T-cell (primary cell): ENCODE measurements at regions not wholly inside any gene's neighbourhood (a gene's known extent, or its start where the extent isn't known, plus 50 kb on each side); places are given as distances from the start of the nearest gene placed in this dataset.

Source experiments
- ATAC-seq, 4 experiments: fragments of 200-7000 bp in 3 of 4; fragments of 150-1000 bp in 1 of 4; cut with Tn5 transposase; replicated peaks in 1 of 4; 1 replicate in 3 of 4; 2 replicates in 1 of 4; pipeline ENCODE4 v1.10.0; 2021; ENCODE audit warnings: moderate library complexity in 3 of 4, mild to moderate bottlenecking in 2 of 4, moderate number of reproducible peaks in 1 of 4
- CTCF ChIA-PET, 2 donors: fragments of 300-600 bp; sonication (Branson Sonifier 250); formaldehyde crosslinking; loops; one replicate each; lab custom pipeline; 2022; ENCODE audit warnings: antibody characterized with exemption in 2 of 2; lab: Charles Lee
- POLR2A ChIA-PET, 2 donors: fragments of 300-600 bp; sonication (Branson Sonifier 250); formaldehyde crosslinking; loops; one replicate each; lab custom pipeline; 2022; ENCODE audit warnings: antibody characterized with exemption in 2 of 2; lab: Charles Lee
- DNase-seq, 35 experiments: peaks; one replicate each; pipeline versions ENCODE4 v3.0.0 to v3.0.0-alpha.2; 2013 to 2023
- H3K27ac ChIP-seq: one replicate; pipeline ENCODE4 v1.5.1; 2013; ENCODE audit warnings: low read length
- H3K27me3 ChIP-seq, 2 experiments: replicated peaks in 1 of 2; 1 replicate in 1 of 2; 2 replicates in 1 of 2; pipeline versions ENCODE4 v1.6.1 to v1.7.0; 2013; ENCODE audit warnings: low read length in 1 of 2, mixed read lengths in 1 of 2; ENCODE audit not compliant: control insufficient read depth in 2 of 2, insufficient read depth in 2 of 2; ENCODE audit errors: extremely low read depth in 1 of 2
- H3K36me3 ChIP-seq, 2 donors: 1 replicate in 1 of 2; 2 replicates in 1 of 2; pipeline versions ENCODE4 v1.6.1 to v1.7.0; 2013; ENCODE audit warnings: low read length in 1 of 2; ENCODE audit not compliant: control insufficient read depth in 2 of 2, insufficient read depth in 1 of 2; ENCODE audit errors: extremely low read depth in 1 of 2
- H3K4me1 ChIP-seq, 2 experiments: 1 replicate in 1 of 2; 2 replicates in 1 of 2; pipeline versions ENCODE4 v1.6.1 to v1.7.0; 2013; ENCODE audit warnings: low read length in 2 of 2, mixed read lengths in 1 of 2; ENCODE audit not compliant: insufficient read depth in 2 of 2, control insufficient read depth in 1 of 2; ENCODE audit errors: extremely low read depth in 1 of 2
- H3K4me3 ChIP-seq, 2 donors: 1 replicate in 1 of 2; 2 replicates in 1 of 2; pipeline versions ENCODE4 v1.5.1 to v1.7.0; 2013; ENCODE audit warnings: mild to moderate bottlenecking in 2 of 2, low read length in 1 of 2, moderate library complexity in 1 of 2; ENCODE audit not compliant: control insufficient read depth in 1 of 2; ENCODE audit errors: extremely low read depth in 1 of 2
- H3K9me3 ChIP-seq: 2 replicates; pipeline ENCODE4 v1.7.0; 2013
- H3K27ac Mint-ChIP-seq, 2 donors: one replicate each; pipeline ENCODE4 v1.8.0; 2020 to 2021; ENCODE audit warnings: mild to moderate bottlenecking in 2 of 2, mixed read lengths in 2 of 2
- H3K27me3 Mint-ChIP-seq, 2 donors: one replicate each; pipeline ENCODE4 v1.8.0; 2021 to 2022; ENCODE audit warnings: mixed read lengths in 2 of 2
- H3K36me3 Mint-ChIP-seq: one replicate; pipeline ENCODE4 v1.8.0; 2021; ENCODE audit warnings: mixed read lengths
- H3K4me1 Mint-ChIP-seq, 3 donors: one replicate each; pipeline ENCODE4 v1.8.0; 2020 to 2022; ENCODE audit warnings: mixed read lengths in 3 of 3, mild to moderate bottlenecking in 1 of 3
- H3K4me3 Mint-ChIP-seq, 3 donors: one replicate each; pipeline ENCODE4 v1.8.0; 2020 to 2022; ENCODE audit warnings: mild to moderate bottlenecking in 3 of 3, mixed read lengths in 3 of 3, moderate library complexity in 3 of 3
- H3K9me3 Mint-ChIP-seq, 3 donors: one replicate each; pipeline ENCODE4 v1.8.0; 2020 to 2022; ENCODE audit warnings: mixed read lengths in 3 of 3
- WGBS: methylation state at CpG from one replicate; pipeline ENCODE4 v1.1.5; 2013; ENCODE audit warnings: missing lambda C conversion rate; ENCODE audit not compliant: insufficient coverage; 5-methylcytosine and 5-hydroxymethylcytosine counted together

DNA sequence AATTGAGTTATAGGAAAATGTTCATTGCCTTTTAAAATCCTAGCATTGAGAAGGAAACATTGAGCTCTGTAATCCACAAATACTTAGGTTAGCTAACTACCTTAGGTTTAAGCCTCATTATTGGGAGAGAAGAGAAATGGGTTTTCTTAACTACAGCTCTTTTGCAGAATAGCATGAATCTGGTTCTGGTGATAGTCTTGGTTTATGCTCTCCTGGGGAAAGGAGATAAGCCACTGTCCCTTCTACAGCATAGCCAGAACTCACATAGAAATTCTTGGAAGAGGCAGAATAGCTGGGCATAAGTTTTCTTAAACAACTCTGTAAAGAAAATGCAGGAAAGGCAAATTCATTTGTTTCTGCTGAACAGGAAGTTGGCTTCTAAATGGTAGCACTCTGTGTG, 378.6 kb upstream of the CHRM2 start:
- no peaks in the 10 kb centered on the region for H3K36me3 ChIP-seq
- H3K4me1 ChIP-seq, result no peaks in the 10 kb centered on the region
- ChIA-PET POLR2A (no interaction called here), CTCF (no interaction called here)
- Mint-ChIP-seq H3K27me3 (no peaks in the 10 kb centered on the region), H3K4me1 (no peaks in the 10 kb centered on the region), H3K4me3 (no peak overlapping the region), H3K36me3 (no peaks in the 10 kb centered on the region), H3K27ac (no peak overlapping the region), H3K9me3 (peaks cover 7 to 16% (median 12%) of the 10 kb centered on the region in 3 donors)
- H3K9me3 ChIP-seq, result no peaks in the 10 kb centered on the region
- no peak overlapping the region for H3K27ac ChIP-seq
- no peak overlapping the region for H3K4me3 ChIP-seq
- no peaks in the 10 kb centered on the region for H3K27me3 ChIP-seq
- DNase-seq (no peak), ATAC-seq (no peak)

GRCh38 chr7:136480901-136481300, 387.6 kb upstream of the CHRM2 start:
- H3K9me3 ChIP-seq, result no peaks in the 10 kb centered on the region
- H3K4me3 ChIP-seq, result no peak overlapping the region
- no peak overlapping the region for H3K4me3 Mint-ChIP-seq
- no CpG with 5 or more reads among the region's 4 CpGs for WGBS
- H3K36me3 Mint-ChIP-seq, result no peaks in the 10 kb centered on the region
- peaks cover 9 to 15% (median 12%) of the 10 kb centered on the region in 3 donors for H3K9me3 Mint-ChIP-seq
- H3K4me1 ChIP-seq, result no peaks in the 10 kb centered on the region
- H3K4me1 Mint-ChIP-seq, result no peaks in the 10 kb centered on the region
- H3K27ac Mint-ChIP-seq, result no peak overlapping the region
- H3K27me3 Mint-ChIP-seq, result no peaks in the 10 kb centered on the region
- no peak for DNase-seq
- ChIA-PET CTCF (no interaction called here), POLR2A (no interaction called here)
- no peak overlapping the region for H3K27ac ChIP-seq
- no peak for ATAC-seq
- H3K27me3 ChIP-seq, result no peaks in the 10 kb centered on the region
- H3K36me3 ChIP-seq, result no peaks in the 10 kb centered on the region

DNA sequence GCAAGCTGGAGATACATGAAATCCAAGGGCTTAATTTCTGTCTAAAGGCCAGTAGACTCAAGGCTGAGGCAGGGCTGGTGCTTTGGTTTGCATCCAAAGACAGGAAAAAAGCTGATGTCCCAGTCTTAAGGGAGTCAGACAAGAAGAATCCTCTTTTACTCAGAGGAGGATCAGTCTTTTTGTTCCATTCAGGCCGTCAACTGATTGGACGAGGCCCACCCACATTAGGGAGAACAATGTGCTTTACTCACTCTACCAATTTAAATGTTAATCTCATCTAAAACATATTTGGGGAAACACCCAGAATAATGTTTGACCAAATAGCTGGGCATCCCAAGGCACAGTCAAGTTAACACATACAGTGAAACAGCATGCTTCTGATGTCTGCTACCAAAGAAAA, 388.5 kb upstream of the CHRM2 start:
- Histone ChIP-seq H3K4me3 (no peak overlapping the region), H3K27me3 (no peaks in the 10 kb centered on the region), H3K9me3 (no peaks in the 10 kb centered on the region), H3K4me1 (no peaks in the 10 kb centered on the region), H3K27ac (no peak overlapping the region), H3K36me3 (no peaks in the 10 kb centered on the region)
- no peak for ATAC-seq
- 40% methylated on average over 1 of the region's 2 CpGs for WGBS
- ChIA-PET CTCF (no interaction called here), POLR2A (no interaction called here)
- Mint-ChIP-seq H3K9me3 (peaks cover 9 to 15% (median 12%) of the 10 kb centered on the region in 3 donors), H3K27me3 (no peaks in the 10 kb centered on the region), H3K36me3 (no peaks in the 10 kb centered on the region), H3K27ac (no peak overlapping the region), H3K4me3 (no peak overlapping the region), H3K4me1 (no peaks in the 10 kb centered on the region)
- no peak for DNase-seq

- CTCF ChIA-PET, result no interaction called here
- Mint-ChIP-seq H3K4me3 (no peak overlapping the region), H3K27me3 (no peaks in the 10 kb centered on the region), H3K27ac (no peak overlapping the region), H3K36me3 (no peaks in the 10 kb centered on the region), H3K4me1 (no peaks in the 10 kb centered on the region), H3K9me3 (peaks cover 13 to 38% (median 23%) of the 10 kb centered on the region in 3 donors)
- Histone ChIP-seq H3K4me1 (no peaks in the 10 kb centered on the region), H3K4me3 (no peak overlapping the region), H3K27ac (no peak overlapping the region), H3K36me3 (no peaks in the 10 kb centered on the region), H3K9me3 (no peaks in the 10 kb centered on the region), H3K27me3 (no peaks in the 10 kb centered on the region)
- POLR2A ChIA-PET, result no interaction called here
- ATAC-seq, result no peak
- DNase-seq, result no peak
- WGBS, result no CpG with 5 or more reads among the region's 1 CpG
These were observed 398.3 kb upstream of the CHRM2 start for GRCh38 chr7:136470179-136470578.

- H3K4me1 ChIP-seq, result no peaks in the 10 kb centered on the region
- ChIA-PET CTCF (no interaction called here), POLR2A (no interaction called here)
- no peaks in the 10 kb centered on the region for H3K27me3 Mint-ChIP-seq
- DNase-seq (no peak), ATAC-seq (no peak)
- no peaks in the 10 kb centered on the region for H3K36me3 Mint-ChIP-seq
- H3K27me3 ChIP-seq, result no peaks in the 10 kb centered on the region
- no peak overlapping the region for H3K27ac ChIP-seq
- peaks cover 4 to 50% (median 22%) of the 10 kb centered on the region in 3 donors for H3K9me3 Mint-ChIP-seq
- H3K27ac Mint-ChIP-seq, result no peak overlapping the region
- no peaks in the 10 kb centered on the region for H3K36me3 ChIP-seq
- no peaks in the 10 kb centered on the region for H3K9me3 ChIP-seq
- H3K4me1 Mint-ChIP-seq, result no peaks in the 10 kb centered on the region
- WGBS, result no CpG with 5 or more reads among the region's 3 CpGs
- H3K4me3 Mint-ChIP-seq, result no peak overlapping the region
- H3K4me3 ChIP-seq, result no peak overlapping the region
These were observed 415.5 kb upstream of the CHRM2 start for GRCh38 chr7:136452949-136453348.

GRCh38 chr7:136446751-136447150, 421.7 kb upstream of the CHRM2 start:
- no peak overlapping the region for H3K4me3 Mint-ChIP-seq
- H3K9me3 Mint-ChIP-seq, result peaks cover 11 to 27% (median 20%) of the 10 kb centered on the region in 3 donors
- Histone ChIP-seq H3K4me3 (no peak overlapping the region), H3K27me3 (no peaks in the 10 kb centered on the region), H3K4me1 (no peaks in the 10 kb centered on the region), H3K9me3 (no peaks in the 10 kb centered on the region), H3K27ac (no peak overlapping the region), H3K36me3 (no peaks in the 10 kb centered on the region)
- H3K36me3 Mint-ChIP-seq, result no peaks in the 10 kb centered on the region
- H3K4me1 Mint-ChIP-seq, result no peaks in the 10 kb centered on the region
- no peak for DNase-seq
- ChIA-PET POLR2A (no interaction called here), CTCF (interaction anchor here in 1 of 2 donors (0.7 kb wide), 1 partner anchor 56 kb away, joined by 3 read pairs; no protein-coding TSS in a partner anchor)
- H3K27me3 Mint-ChIP-seq, result no peaks in the 10 kb centered on the region
- H3K27ac Mint-ChIP-seq, result no peak overlapping the region
- ATAC-seq, result no peak

GRCh38 chr7:136441835-136442234, 426.6 kb upstream of the CHRM2 start:
- DNase-seq, result no peak
- Histone ChIP-seq H3K27me3 (no peaks in the 10 kb centered on the region), H3K4me3 (no peak overlapping the region), H3K9me3 (no peaks in the 10 kb centered on the region), H3K36me3 (no peaks in the 10 kb centered on the region), H3K4me1 (no peaks in the 10 kb centered on the region), H3K27ac (no peak overlapping the region)
- CTCF ChIA-PET, result no interaction called here
- no peak overlapping the region for H3K27ac Mint-ChIP-seq
- no peak overlapping the region for H3K4me3 Mint-ChIP-seq
- POLR2A ChIA-PET, result no interaction called here
- no peaks in the 10 kb centered on the region for H3K36me3 Mint-ChIP-seq
- H3K9me3 Mint-ChIP-seq, result peaks cover 17 to 22% (median 17%) of the 10 kb centered on the region in 3 donors
- 90% methylated on average over 2 of the region's 3 CpGs for WGBS
- H3K27me3 Mint-ChIP-seq, result no peaks in the 10 kb centered on the region
- no peak for ATAC-seq
- H3K4me1 Mint-ChIP-seq, result no peaks in the 10 kb centered on the region
